Kasumi-1 (cell line): ENCODE measurements at regions not wholly inside any gene's neighbourhood (a gene's known extent, or its start where the extent isn't known, plus 50 kb on each side); places are given as distances from the start of the nearest gene placed in this dataset.

Source experiments
- DNase-seq, 2 experiments: peaks; one replicate each; lab custom pipeline; 2025; lab: John Stamatoyannopoulos, UW

- no peak for DNase-seq
Observed at GRCh38 chr1:101317590-101317989, 80.8 kb downstream of the S1PR1 start.

GRCh38 chr1:101323535-101323934, 86.7 kb downstream of the S1PR1 start:
- DNase-seq: no peak

- DNase-seq: no peak
Observed at GRCh38 chr1:101325144-101325543, 88.3 kb downstream of the S1PR1 start.

GRCh38 chr1:101330427-101331130, 93.8 kb downstream of the S1PR1 start:
- DNase-seq: no peak

- DNase-seq: no peak
Observed at GRCh38 chr1:101331794-101332193, 95.0 kb downstream of the S1PR1 start.

GRCh38 chr1:101332633-101333032, 95.8 kb downstream of the S1PR1 start:
- no peak for DNase-seq

- no peak for DNase-seq
Observed at GRCh38 chr1:101333186-101333585, 96.4 kb downstream of the S1PR1 start.

- DNase-seq: no peak
Observed at GRCh38 chr1:101337968-101338367, 101.1 kb downstream of the S1PR1 start.

GRCh38 chr1:101338714-101339430, 102.1 kb downstream of the S1PR1 start:
- DNase-seq: no peak

- DNase-seq: no peak
Observed at GRCh38 chr1:101344745-101345144, 107.9 kb downstream of the S1PR1 start.

- DNase-seq: no peak
Observed at GRCh38 chr1:101346419-101346818, 109.6 kb downstream of the S1PR1 start.

GRCh38 chr1:101356013-101356412, 119.2 kb downstream of the S1PR1 start:
- DNase-seq: no peak

GRCh38 chr1:101356604-101357443, 120.0 kb downstream of the S1PR1 start:
- no peak for DNase-seq

GRCh38 chr1:101357444-101357986, 120.7 kb downstream of the S1PR1 start:
- DNase-seq: peak; percentile 85 to 93

- no peak for DNase-seq
Observed at GRCh38 chr1:101360506-101360905, 123.7 kb downstream of the S1PR1 start.

- DNase-seq: no peak
Observed at GRCh38 chr1:101363891-101364318, 127.1 kb downstream of the S1PR1 start.

- no peak for DNase-seq
Observed at GRCh38 chr1:101364370-101365120, 127.7 kb downstream of the S1PR1 start.

GRCh38 chr1:101365186-101365585, 128.4 kb downstream of the S1PR1 start:
- DNase-seq: no peak

- no peak for DNase-seq
Observed at GRCh38 chr1:101365878-101366277, 129.1 kb downstream of the S1PR1 start.

GRCh38 chr1:101366513-101367215, 129.8 kb downstream of the S1PR1 start:
- no peak for DNase-seq

- no peak for DNase-seq
Observed at GRCh38 chr1:101367630-101368029, 130.8 kb downstream of the S1PR1 start.
